Endothelial cell of umbilical vein (primary cell): ENCODE measurements at regions not wholly inside any gene's neighbourhood (a gene's known extent, or its start where the extent isn't known, plus 50 kb on each side); places are given as distances from the start of the nearest gene placed in this dataset.

Experiments
- BruUV-seq: library from RNA; stranded (reverse); fragments of 400-500 nt; replicated peaks from 2 replicates; lab custom pipeline; 2021; lab: Mats Ljungman, UMichigan
- CTCF ChIA-PET: fragments of 300-600, 350-600 bp; sonication (Branson Sonifier 250); formaldehyde crosslinking; loops from one replicate; lab custom pipeline; 2021; ENCODE audit warnings: antibody characterized with exemption, inconsistent platforms; lab: Charles Lee
- POLR2A ChIA-PET: fragments of 300-600, 350-600 bp; sonication (Branson Sonifier 250); formaldehyde crosslinking; loops from one replicate; lab custom pipeline; 2021; ENCODE audit warnings: antibody characterized with exemption, inconsistent platforms; lab: Charles Lee
- DNase-seq: peaks from one replicate; pipeline ENCODE4 v3.0.0-alpha.2; 2011; ENCODE audit warnings: low read depth, low spot score
- FAIRE-seq: peaks from 2 replicates; lab custom pipeline; 2011; peaks lifted over from hg19 to GRCh38; lab: Jason Lieb, UNC
- H2AFZ ChIP-seq: 2 replicates; pipeline ENCODE4 v1.6.0; 2012; ENCODE audit warnings: low read depth, low read length, control low read depth, inconsistent platforms
- H3K27ac ChIP-seq: 2 replicates; pipeline ENCODE4 v1.5.1; 2011; ENCODE audit warnings: low read depth, mild to moderate bottlenecking, control low read depth, low read length, moderate library complexity; ENCODE audit not compliant: insufficient read depth
- H3K27me3 ChIP-seq, 2 experiments: 2 replicates each; pipeline versions ENCODE4 v1.6.0 to v1.6.1; 2011; ENCODE audit warnings: low read length in 2 of 2, mixed read lengths in 1 of 2; ENCODE audit not compliant: control insufficient read depth in 2 of 2, insufficient read depth in 2 of 2
- H3K36me3 ChIP-seq, 2 experiments: 2 replicates in 1 of 2; 3 replicates in 1 of 2; pipeline ENCODE4 v1.5.1; 2011; ENCODE audit warnings: low read length in 2 of 2, mild to moderate bottlenecking in 1 of 2, moderate library complexity in 1 of 2; ENCODE audit not compliant: control insufficient read depth in 2 of 2, insufficient read depth in 2 of 2; ENCODE audit errors: extremely low read depth in 1 of 2
- H3K4me1 ChIP-seq: 3 replicates; pipeline ENCODE4 v1.5.1; 2011; ENCODE audit warnings: mild to moderate bottlenecking, low read length; ENCODE audit not compliant: control insufficient read depth, insufficient read depth; ENCODE audit errors: extremely low read depth
- H3K4me2 ChIP-seq: 2 replicates; pipeline ENCODE4 v1.6.1; 2011; ENCODE audit warnings: low read length, control low read depth, mixed read lengths; ENCODE audit not compliant: insufficient read depth
- H3K4me3 ChIP-seq, 3 experiments: fragments of 200-600 bp in 1 of 3; sonication (generic), shearing (Covaris generic) in 1 of 3; replicated peaks in 1 of 3; 2 replicates each; pipeline ENCODE4 v1.5.1; 2011 to 2016; ENCODE audit warnings: control low read depth in 3 of 3, low read length in 3 of 3, mild to moderate bottlenecking in 2 of 3, inconsistent platforms in 1 of 3, low read depth in 1 of 3, moderate library complexity in 1 of 3; ENCODE audit not compliant: insufficient read depth in 1 of 3
- H3K79me2 ChIP-seq: 2 replicates; pipeline ENCODE4 v1.6.0; 2012; ENCODE audit warnings: low read length, inconsistent platforms; ENCODE audit not compliant: control insufficient read depth, insufficient read depth
- H3K9ac ChIP-seq: replicated peaks from 2 replicates; pipeline ENCODE3; 2011; ENCODE audit warnings: low read length, control low read depth; ENCODE audit not compliant: insufficient read depth; ENCODE audit errors: extremely low read depth
- H3K9me1 ChIP-seq: replicated peaks from 3 replicates; pipeline ENCODE4 v1.6.0; 2011; ENCODE audit warnings: mild to moderate bottlenecking, low read length; ENCODE audit not compliant: control insufficient read depth, insufficient read depth; ENCODE audit errors: extremely low read depth
- H3K9me3 ChIP-seq: replicated peaks from 2 replicates; pipeline ENCODE4 v1.5.1; 2012; ENCODE audit warnings: low read length, inconsistent platforms; ENCODE audit not compliant: control insufficient read depth, insufficient read depth
- H4K20me1 ChIP-seq: replicated peaks from 2 replicates; pipeline ENCODE3; 2011; ENCODE audit warnings: mild to moderate bottlenecking, low read length; ENCODE audit not compliant: control insufficient read depth, insufficient read depth; ENCODE audit errors: extremely low read depth
- CTCF ChIP-seq, 2 donors: IDR thresholded peaks; 1 replicate in 1 of 2; 2 replicates in 1 of 2; pipeline ENCODE4 v1.5.1; 2011; ENCODE audit warnings: low read length in 2 of 2, mild to moderate bottlenecking in 2 of 2, moderate library complexity in 2 of 2, control low read depth in 1 of 2, inconsistent platforms in 1 of 2, low read depth in 1 of 2; ENCODE audit not compliant: insufficient read depth in 1 of 2; ENCODE audit errors: extremely low read depth in 1 of 2
- EZH2 ChIP-seq: IDR thresholded peaks from 2 replicates; pipeline ENCODE4 v1.6.1; 2012; ENCODE audit warnings: borderline replicate concordance, low read depth, mild to moderate bottlenecking, moderate library complexity, low read length, inconsistent platforms; ENCODE audit not compliant: severe bottlenecking
- FOS ChIP-seq: IDR thresholded peaks from 2 replicates; pipeline ENCODE4 v1.6.1; 2011; ENCODE audit warnings: mild to moderate bottlenecking, low read length, moderate library complexity, borderline replicate concordance; ENCODE audit not compliant: insufficient read depth
- GATA2 ChIP-seq: IDR thresholded peaks from 2 replicates; pipeline ENCODE4 v1.7.0; 2011; ENCODE audit warnings: low read depth, mild to moderate bottlenecking, moderate library complexity, mixed read lengths, low read length; ENCODE audit not compliant: insufficient read length, insufficient read depth
- JUN ChIP-seq: IDR thresholded peaks from 2 replicates; pipeline ENCODE4 v1.6.1; 2011; ENCODE audit warnings: borderline replicate concordance, low read depth; ENCODE audit not compliant: insufficient read length, insufficient read depth
- MAX ChIP-seq: IDR thresholded peaks from 2 replicates; pipeline ENCODE4 v1.6.1; 2011; ENCODE audit not compliant: insufficient read depth, insufficient read length
- MYC ChIP-seq: IDR thresholded peaks from one replicate; pipeline ENCODE4 v1.6.1; 2011; ENCODE audit warnings: mild to moderate bottlenecking, low read depth, low read length
- POLR2A ChIP-seq: IDR thresholded peaks from 2 replicates; pipeline ENCODE4 v1.6.1; 2012; ENCODE audit warnings: low read depth, mild to moderate bottlenecking, control low read depth, low read length
- dilution Hi-C: fragments of 300-500 bp; cut with MboI; formaldehyde crosslinking; loops from one replicate; pipeline ENCODE4 v1.15.0; 2019; ENCODE audit warnings: low sequenced_read_pairs; ENCODE audit not compliant: extremely low pct_ligation_motif_present
- intact Hi-C: fragments of 100-400 bp; cut with micrococcal nuclease; formaldehyde crosslinking; loops from one replicate; pipeline ENCODE4 v1.10.0; 2022

GRCh38 chr15:66864086-66864830, 162.2 kb downstream of the SMAD6 start:
- Histone ChIP-seq H3K9me1 (no peaks in the 10 kb centered on the region), H3K36me3 (no peaks in the 10 kb centered on the region), H3K9ac (no peak overlapping the region), H2AFZ (no peak overlapping the region), H3K4me3 (no peak overlapping the region), H3K9me3 (no peaks in the 10 kb centered on the region), H3K27me3 (no peaks in the 10 kb centered on the region), H3K79me2 (no peaks in the 10 kb centered on the region), H3K4me1 (no peaks in the 10 kb centered on the region), H3K27ac (no peak overlapping the region), H4K20me1 (no peaks in the 10 kb centered on the region), H3K4me2 (no peak overlapping the region)
- no peak for DNase-seq
- dilution Hi-C loops (no loop called here), intact Hi-C loops (no loop called here)
- ChIA-PET CTCF (interaction anchor here (0.8 to 2.3 kb wide), 7 partner anchors 13 to 440 kb away, joined by 3 to 17 read pairs (median 6); no protein-coding TSS in a partner anchor), POLR2A (no interaction called here)
- no peak for FAIRE-seq
- TF ChIP-seq FOS (no peak), POLR2A (no peak), JUN (no peak), CTCF (IDR thresholded peaks at IDR 0.05; ENCODE audit: extremely low read depth in 1 of 2, insufficient read depth in 1 of 2, low read depth in 1 of 2, low read length in 2 of 2) (no peak), EZH2 (no peak), GATA2 (no peak), MAX (no peak), MYC (no peak)
- no TSS peak for BruUV-seq
